GM19043 (cell line): ENCODE measurements at regions not wholly inside any gene's neighbourhood (a gene's known extent, or its start where the extent isn't known, plus 50 kb on each side); places are given as distances from the start of the nearest gene placed in this dataset.
A peak's percentile ranks its signal among the peaks of the same experiment; 100 is the strongest.
"Not testable (repeated sequence)": the region's sequence is repeated elsewhere in the genome, so short reads cannot be mapped to it uniquely, and the experiment has no call there.

ENCODE experiments used
- ATAC-seq: cut with Tn5 transposase; IDR thresholded peaks from one replicate; pipeline ENCODE4 v1.9.1; 2021; ENCODE audit warnings: low read depth; ENCODE audit not compliant: unreplicated experiment

DNA sequence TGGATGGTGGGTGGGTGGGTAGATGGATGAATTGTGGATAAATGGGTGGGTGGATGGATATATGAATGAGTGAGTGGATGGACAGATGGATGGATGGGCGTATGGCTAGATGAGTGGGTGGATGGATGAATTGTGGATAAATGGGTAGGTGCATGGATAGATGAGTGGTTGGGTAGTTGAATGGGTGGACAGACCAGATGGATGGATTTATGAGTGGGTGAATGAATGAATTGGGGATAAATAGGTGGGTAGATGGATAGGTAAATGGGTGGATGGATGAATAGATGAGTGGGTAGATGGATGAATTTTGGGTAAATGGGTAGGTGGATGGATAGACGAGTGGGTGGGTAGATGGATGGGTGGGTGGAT, 108.7 kb downstream of the NPIPB11 start:
- ATAC-seq, result not testable (repeated sequence)

DNA sequence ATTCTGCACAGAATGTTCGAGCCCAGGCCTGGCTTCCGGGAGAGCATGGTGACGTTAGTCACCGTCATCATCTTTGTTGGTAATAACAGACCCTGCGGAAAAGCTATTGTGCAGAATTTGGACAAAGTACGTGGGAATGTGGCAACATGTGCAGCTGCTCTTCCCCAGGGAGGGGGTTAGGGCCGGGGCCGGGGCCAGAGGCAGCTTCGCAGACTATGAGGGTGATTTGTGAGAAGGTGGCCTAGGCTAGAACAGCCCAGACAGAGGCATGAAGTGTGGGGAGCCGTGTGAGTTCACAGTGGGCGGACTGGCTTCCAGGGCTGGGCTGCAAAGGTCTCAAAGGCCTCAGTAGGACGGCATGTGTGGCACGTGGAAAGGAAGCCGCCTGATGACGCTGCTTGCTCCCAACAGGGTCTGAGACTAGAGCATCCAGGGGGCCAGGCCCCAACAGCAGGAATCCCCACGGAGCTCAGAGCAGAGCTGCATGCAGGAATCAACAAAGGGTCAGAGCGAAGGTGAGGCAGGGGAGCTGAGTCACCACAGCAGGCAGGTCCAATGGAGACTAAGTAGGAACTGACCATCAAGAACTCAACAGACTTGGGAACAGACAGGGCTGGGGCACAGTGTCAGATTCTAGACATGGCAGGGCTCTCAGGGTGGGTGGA, 109.2 kb downstream of the NPIPB11 start:
- ATAC-seq, result not testable (repeated sequence)

DNA sequence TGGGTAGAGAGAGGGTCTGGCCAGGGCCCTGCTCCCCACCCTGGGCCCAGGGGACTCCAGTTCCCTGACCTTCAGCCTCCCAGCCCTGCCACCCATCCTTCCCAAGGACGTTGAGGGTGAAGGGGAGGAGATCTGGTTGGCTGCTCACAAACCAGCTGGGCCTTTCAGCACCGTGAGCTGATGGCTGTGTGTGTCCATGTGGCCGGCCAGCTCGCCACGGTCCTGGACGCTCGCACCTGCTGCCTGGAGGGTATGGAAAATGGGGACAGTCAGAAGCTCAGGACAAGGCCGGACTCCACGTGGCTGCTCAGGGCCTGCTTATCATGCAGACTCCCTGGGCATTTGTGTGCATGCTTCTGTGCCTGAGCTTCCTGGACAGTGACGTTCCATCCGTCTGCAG, 110.3 kb downstream of the NPIPB11 start:
- not testable (repeated sequence) for ATAC-seq

DNA sequence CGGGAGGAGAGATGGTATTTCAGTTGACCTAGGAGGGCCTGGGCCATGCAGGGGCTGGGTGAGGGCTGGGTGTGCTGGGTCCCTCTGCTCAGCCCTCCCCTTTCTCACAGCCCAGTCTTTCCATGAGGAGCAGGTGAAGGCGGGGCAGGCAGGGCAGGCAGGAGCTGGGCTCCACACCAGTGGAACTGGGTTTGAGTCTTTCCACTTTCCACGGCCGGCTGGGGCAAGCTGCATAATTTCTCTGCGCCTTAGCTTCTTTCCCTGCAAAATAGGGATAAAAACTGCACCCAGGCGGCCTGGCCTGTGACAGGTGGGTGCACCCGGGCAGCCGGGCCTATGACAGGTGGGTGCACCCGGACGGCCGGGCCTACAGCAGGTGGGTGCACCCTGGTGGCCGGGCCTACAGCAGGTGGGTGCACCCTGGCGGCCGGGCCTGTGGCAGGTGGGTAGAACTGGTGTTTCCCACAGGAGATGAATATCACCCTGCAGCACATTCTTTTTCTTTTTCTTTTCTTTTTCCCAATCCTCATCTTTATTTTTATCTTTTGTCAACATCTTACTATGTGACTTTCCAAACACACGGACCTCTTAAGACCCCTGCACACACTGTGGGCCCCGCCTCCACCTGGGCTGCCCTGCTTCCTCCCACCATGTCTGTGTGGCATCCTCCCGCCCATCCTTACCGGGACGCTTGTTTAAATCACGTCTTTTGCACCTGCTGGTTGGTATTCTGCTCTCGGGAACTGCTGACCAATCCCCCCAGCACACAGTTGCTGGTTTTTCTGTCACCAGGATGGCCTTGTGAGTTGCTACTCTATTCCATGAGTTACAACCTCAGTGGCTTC, 111.3 kb downstream of the NPIPB11 start:
- not testable (repeated sequence) for ATAC-seq

DNA sequence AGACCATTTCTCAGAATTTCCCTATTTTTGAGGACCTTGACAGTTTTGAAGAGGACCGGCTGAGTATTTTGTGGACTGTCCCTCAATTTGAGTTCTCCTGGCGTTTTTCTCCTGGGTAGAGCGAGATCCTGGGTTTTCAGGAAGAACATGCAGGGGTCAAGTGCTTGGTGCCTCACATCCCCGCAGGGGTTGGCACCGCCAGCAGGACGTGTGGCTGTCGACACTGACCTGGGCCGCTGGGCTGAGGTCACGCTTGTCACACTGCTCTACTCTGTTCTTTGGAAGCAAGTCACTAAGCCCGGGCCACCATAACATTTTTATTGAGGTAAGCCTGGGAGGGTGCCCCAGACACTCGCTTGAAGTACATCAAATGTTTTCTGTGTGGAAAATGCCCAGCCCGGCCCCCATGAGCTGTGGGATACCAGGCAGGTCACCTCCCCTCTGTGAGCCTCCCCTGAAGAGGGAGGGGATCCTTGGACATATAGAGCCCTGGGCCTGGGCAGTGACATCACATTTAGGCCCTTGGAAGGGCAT, 112.0 kb downstream of the NPIPB11 start:
- not testable (repeated sequence) for ATAC-seq

DNA sequence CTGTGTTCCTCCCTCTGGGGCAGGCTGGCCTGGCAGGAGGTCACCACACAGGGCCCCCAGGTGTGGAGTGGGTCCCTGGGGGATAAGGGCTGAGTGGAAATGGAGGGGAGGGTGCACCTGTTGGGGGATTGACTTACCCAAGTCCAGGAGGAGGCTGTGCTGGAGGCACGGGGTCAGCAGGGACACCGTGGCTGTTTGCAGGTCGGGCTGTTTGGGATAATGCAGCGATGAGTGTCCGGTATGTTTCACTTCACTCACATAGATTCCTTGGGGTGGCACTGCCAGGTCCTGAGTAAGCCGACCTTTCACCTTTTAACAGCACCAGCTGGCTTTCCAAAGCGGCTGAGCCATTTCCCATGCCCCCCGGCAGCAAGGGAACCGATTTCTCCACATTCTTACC, 113.0 kb downstream of the NPIPB11 start:
- ATAC-seq, result not testable (repeated sequence)

DNA sequence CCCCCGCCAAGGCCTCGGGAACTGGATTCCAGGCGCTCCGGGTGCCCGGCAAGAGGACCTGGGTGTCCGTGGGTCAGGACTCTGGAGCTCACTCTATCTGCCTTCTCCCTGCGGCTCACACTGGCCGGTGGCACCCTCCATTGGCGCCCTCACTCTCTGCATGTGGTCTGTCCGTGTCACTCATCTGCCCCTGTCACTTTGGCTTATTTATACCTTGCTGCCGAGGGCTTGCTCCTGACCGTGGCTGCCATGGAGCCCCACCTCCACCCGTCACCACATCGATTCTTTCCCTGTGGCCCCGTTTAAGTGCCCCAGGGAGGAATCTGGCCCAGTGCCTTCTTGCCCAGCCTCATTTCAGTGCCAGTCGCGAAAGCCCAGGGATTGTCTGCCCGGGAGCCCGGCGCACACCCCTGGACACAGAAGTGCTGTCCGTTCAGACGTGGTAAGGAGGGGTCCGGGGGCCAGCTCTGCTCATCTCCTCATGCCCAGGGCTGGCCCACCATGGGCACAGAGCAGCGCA, 113.5 kb downstream of the NPIPB11 start:
- ATAC-seq, result not testable (repeated sequence)

DNA sequence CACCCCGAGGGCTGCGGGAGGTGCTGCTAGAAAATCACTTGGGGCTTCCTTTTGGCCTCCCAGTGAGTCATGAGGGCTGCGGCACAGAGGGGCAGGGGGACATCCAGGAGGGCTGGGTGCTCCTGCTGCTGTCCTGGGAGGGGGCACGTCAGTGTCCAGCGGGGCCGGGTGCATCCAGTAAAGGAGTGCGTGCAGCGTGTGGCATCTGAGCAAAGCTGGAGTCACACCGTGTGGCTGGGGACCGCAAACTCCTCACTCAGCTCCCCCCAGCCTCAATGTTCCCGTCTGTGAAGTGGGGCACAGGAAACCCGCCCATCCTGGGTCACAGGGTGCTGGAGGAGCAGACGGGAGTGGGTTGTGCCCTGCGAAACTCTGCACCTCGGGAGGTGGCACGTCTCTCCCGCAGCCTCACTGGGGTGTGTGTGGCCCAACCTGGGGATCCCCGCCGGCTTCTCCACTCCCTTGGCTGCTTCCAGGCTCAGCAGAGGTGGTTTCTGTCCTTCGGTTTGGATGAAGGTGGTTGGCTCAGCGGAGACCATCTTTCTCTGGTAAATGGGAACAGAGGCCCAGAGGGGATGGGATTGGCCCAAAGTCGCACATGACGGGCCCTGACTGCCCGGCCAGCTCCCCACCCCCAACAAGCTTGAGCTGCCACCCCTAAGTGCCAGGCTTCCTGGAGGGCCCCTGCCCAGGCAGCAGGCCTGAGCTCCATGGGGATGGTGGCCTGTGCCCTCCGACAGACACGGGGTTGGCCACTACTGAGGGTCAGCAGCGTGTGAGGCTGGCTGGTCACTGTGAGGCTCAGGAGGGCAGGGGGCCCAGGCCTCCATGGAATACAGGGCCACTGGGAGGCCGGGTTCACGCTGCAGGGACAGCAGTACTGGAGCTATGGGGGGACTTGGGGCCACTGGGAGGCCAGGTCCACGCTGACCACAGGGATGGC, 114.9 kb downstream of the NPIPB11 start:
- ATAC-seq, result not testable (repeated sequence)

DNA sequence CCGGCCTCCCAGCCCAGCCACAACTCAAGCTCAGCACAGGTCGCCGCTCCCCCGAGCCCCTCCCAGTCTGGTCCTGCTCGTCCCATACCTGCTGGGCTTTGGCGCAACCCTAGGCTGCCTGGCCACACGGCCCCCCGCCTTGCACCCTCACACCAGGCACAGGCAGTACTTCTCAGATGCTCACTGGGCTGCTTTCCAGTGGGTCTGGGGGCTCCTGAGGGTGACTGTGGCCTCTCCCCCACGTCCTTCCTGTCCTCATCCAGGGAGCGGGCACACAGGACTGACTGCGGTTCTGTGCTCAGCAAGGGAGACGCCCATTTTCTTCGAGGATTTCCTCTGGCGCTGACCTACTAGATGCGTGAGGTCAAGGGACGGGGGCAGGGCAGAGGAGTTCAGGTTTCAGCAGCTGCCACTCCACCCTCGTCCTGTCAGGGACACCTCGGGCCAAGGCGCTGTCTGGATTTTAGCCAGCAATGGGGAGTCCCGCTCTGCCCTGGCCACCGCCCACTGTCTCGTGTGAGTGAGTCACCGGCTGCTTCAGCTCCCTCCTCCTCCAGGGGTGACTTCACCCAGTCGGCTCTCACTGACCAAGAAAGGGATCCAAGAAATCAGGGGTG, 115.8 kb downstream of the NPIPB11 start:
- ATAC-seq, result peak; percentile 74

DNA sequence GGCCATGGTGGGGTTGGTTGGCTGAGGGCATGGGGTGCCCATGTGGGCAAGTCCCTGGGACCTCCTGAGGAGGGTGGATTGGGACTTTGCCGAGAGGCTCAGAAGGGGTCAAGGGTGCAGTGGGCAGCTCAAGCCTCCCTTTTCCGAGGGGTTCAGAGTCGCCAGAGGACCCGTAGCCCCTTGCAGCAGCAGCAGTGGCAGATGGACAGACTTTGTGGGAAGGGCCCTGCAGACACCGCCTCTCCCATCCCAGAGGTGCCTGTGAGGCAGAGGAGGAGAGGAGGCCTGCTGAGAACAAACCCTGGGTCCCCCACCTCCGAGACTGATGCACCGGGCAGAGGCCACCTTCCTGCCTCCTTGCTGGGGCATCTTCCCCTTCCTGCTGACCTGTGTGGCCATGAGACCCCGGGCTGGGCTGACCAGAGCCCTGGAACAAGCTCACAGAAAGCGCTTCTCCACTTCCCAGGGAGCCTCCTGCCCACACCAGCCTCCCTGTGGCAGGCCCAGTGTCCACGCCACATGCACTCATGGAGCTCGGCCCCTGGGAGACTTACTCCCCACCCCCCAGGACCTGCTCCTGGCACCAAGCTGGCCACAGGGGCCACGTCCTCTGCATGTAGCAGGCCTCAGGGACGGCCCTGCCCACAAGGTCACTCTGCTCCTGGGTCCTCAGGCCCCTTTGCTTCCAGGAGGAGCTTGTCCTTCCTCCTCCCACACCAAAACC, 116.8 kb downstream of the NPIPB11 start:
- ATAC-seq, result not testable (repeated sequence)

DNA sequence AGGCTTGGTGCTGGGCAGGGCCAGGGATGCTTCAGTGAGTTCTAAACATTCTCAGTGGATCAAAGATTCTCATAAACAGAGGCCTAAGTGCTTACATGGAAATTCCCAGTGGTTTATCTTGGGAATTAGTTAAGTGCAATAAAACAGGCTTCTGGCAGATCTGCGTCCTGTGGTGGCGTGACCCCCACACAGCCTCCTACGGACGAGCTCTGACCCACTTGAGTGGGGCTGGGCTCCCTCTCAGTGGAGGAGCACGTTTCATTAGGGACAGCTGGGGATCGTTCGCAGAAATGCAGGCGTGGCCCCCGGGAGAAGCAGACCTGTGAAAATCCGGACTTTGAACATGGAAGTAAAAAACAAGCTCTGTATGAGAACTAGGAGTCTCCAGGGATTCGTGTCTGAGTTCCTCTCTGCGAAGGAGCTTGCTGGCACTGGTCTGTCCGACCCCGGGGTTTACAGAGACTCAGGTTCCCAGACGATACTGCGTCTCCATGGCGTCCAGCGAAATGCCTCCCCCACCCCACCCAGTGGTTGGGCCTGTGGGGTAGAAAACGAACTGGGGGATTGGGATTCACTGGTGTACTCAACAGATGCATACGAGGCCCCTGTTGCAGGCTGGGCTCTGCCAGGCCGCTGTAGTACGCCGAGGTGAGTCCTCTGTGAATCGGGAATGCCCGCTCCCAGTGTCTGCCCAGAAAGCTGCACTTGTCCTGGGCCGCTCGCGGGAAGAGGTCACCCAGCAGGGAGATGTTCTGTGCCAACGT, 117.6 kb downstream of the NPIPB11 start:
- not testable (repeated sequence) for ATAC-seq

DNA sequence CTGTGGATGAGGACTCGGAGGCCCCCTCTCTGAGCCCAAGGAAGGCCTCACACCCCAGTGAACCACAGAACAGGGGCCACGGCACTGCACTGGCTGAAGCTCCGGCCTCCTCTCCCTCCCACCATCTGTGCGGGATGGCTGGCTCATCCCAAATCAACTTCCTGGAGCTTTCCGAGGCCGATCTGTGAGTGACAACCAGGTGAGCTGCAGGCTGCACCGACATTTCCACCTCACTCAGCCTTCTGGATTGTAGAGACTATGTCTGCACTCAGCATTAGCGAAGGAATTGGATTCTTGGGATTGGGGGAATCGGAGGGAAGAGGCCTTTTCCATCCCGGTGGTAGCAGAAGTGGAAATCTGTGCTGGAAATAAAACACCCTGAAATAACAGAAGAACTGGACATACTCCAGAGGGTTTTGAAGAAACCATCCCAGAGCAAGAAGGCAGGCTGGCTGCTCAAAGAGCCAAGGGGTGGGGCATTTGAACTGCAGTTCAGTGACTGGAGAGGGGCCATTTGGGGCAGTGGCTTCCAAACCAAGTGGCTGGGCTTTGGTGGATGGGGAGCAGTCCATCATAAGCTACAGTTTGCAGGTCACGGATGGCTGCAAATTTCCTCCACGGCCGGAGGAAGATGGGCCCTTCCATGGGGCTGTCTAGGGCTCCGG, 118.5 kb downstream of the NPIPB11 start:
- ATAC-seq, result not testable (repeated sequence)

DNA sequence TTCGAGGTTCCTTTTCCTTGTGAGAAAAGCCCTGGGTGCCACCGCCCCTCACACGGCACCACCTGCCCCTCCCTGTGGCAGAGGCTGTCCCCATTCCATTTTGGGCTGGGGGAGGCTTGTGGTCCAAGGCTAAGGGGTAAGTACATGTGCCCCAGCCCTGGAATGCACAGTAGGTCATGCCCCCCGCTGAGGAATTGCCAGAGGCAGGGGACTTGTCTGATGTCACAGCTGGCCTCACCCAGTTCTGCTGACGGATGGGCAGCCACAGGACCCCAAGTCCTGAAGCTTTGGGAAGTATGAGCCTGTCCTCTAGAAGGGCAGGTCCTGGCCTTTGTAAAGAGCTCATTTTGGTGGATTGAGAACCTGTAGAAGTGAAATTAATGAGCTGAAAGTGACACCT, 119.3 kb downstream of the NPIPB11 start:
- ATAC-seq, result not testable (repeated sequence)

DNA sequence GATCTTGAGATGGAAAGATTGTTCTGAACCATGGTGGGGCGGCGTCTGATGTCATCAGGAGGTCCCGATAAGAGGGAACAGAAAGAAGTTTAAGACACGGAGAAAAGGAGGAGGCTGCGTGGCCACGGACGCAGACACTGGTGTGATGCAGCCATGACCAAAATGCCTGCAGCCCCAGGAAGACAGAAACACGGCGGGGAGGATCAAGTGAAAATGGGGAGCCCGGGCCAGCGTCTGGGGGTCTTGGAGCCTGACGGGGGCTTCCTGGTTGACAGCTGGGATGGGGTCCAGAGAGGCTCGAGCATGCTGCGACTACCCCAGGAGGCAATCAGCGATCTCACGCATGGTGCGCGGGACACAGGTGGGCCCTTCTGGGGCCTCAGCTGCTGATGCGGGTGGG, 119.7 kb downstream of the NPIPB11 start:
- not testable (repeated sequence) for ATAC-seq

DNA sequence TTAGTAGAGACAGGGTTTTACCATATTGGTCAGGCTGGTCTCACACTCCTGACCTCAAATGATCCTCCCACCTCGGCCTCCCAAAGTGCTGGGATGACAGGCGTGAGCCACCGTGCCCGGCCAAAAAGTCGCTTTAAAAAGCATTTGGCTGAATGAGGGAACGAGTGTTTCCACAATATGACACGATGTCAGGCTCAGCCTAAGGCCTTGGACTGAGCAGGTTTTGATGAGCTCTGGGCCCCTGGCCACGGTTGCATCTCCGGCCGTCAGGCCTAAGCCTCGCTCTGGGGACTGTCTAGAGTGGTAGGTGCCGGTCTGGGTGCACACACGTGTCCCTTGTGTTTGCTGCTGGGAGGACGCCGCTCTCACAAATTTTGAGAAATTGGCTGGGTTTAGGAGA, 120.3 kb downstream of the NPIPB11 start:
- not testable (repeated sequence) for ATAC-seq

DNA sequence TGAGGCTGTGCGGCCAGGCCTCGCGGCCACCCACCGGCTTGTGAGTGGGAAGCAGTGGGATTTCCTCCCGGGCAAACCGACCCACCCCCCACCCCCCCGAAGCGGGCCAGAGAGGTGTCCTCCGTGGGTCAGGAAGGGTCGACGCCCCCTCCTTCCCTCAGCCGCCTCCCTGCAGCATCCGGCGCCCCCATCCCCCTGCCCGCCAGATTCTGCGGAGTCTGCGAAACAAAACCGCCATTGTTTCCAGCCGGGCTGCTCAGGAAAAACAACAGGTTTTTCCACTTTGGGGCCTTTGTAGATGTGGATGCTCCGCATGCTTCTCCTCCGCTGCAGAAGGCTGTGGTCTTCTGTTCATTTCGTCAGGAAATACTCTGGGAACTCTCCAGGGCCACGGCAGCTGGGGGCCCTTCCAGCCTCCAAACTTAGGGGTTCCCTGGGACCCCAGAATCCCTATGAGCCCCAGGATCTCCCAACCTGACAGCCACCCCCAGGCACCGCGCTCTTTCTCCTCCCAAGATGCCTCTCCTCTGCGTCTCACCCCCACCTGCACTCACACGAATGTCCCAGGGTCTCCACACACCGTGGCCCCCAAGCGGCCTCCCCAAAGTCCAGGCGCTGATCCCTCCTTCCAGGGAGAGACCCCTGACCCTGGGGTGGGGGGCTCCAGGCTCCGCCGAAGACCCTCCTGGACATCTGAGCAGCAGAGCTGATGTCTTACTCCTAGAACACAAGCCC, 121.2 kb downstream of the NPIPB11 start:
- ATAC-seq, result not testable (repeated sequence)

DNA sequence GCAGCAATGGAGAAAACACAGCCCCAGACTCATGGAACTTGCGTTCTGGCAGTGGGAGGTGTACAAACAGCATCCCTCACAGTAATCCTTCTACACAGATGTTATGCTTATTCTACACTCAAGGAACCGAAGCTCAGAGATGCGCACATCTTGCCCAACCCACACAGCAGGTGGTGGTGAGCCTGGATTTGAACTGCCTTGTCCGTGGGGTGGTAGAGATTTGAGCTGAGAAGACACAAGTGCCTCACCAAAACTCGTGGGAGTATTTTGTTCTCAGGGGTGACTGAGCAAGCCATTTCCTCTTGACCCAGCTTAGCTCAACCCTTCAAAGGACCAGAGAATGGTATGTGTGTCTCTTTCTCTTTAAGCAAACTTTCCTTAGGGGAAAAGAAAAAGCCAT, 121.8 kb downstream of the NPIPB11 start:
- ATAC-seq, result not testable (repeated sequence)
